ENCODE measurements at regions not wholly inside any gene's neighbourhood (a gene's known extent, or its start where the extent isn't known, plus 50 kb on each side); places are given as distances from the start of the nearest gene placed in this dataset.

DNA sequence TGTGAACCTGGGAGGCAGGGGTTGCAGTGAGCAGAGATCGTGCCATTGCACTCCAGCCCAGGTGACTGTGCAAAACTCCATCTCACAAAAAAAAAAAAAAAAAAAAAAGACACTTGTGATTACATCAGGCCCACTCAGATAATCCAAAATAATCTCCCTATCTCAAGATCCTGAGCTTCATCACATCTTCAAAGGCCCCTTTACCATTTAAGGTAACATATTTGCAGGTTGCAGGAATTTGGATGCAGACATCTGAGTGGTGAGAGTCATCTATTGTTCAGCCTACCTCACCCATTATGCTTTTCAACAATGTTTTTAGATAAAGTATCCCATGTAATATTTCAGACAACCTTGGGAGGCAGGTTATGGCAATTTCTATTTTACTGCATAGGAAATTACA is 51.4 kb upstream of the EXOC4 start:
- no peak for TF ChIP-seq EZH2 (IDR thresholded peaks at IDR 0.05; ENCODE audit: low read length, missing control alignments)
- TF ChIP-seq, protein P1, sequence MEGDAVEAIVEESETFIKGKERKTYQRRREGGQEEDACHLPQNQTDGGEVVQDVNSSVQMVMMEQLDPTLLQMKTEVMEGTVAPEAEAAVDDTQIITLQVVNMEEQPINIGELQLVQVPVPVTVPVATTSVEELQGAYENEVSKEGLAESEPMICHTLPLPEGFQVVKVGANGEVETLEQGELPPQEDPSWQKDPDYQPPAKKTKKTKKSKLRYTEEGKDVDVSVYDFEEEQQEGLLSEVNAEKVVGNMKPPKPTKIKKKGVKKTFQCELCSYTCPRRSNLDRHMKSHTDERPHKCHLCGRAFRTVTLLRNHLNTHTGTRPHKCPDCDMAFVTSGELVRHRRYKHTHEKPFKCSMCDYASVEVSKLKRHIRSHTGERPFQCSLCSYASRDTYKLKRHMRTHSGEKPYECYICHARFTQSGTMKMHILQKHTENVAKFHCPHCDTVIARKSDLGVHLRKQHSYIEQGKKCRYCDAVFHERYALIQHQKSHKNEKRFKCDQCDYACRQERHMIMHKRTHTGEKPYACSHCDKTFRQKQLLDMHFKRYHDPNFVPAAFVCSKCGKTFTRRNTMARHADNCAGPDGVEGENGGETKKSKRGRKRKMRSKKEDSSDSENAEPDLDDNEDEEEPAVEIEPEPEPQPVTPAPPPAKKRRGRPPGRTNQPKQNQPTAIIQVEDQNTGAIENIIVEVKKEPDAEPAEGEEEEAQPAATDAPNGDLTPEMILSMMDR (conservative IDR thresholded peaks at IDR 0.05 in 1 of 2, IDR thresholded peaks at IDR 0.05 in 1 of 2; ENCODE audit: low read depth in 1 of 2, low read length in 2 of 2): no peak
- Histone ChIP-seq H3K4me3 (replicated peaks in 1 of 4; ENCODE audit: control extremely low read depth in 1 of 4, insufficient read depth in 1 of 4, low read depth in 3 of 4, low read length in 4 of 4) (no peak overlapping the region), H4K20me1 (ENCODE audit: control insufficient read depth, extremely low read depth, insufficient read depth, low read length) (no peaks in the 10 kb centered on the region), H3K4me1 (ENCODE audit: control insufficient read depth, extremely low read depth, insufficient read depth, low read length) (no peaks in the 10 kb centered on the region), H3K27me3 (ENCODE audit: control insufficient read depth, insufficient read depth, low read length) (no peaks in the 10 kb centered on the region), H3K36me3 (ENCODE audit: control insufficient read depth, insufficient read depth, low read length) (no peaks in the 10 kb centered on the region), H3K9me3 (ENCODE audit: control insufficient read depth, insufficient read depth, low read depth, low read length) (no peaks in the 10 kb centered on the region), H3K9ac (ENCODE audit: insufficient read depth, low read length) (no peak overlapping the region), H3K79me2 (ENCODE audit: control insufficient read depth, insufficient read depth, low read length) (no peaks in the 10 kb centered on the region), H3K4me2 (ENCODE audit: extremely low read depth, insufficient read depth, low read length) (no peak overlapping the region), H3K27ac (ENCODE audit: insufficient read depth, low read length) (no peak overlapping the region), H2AFZ (ENCODE audit: low read length) (no peak overlapping the region)
- no peak for DNase-seq (ENCODE audit: low read depth in 2 of 2)

DNA sequence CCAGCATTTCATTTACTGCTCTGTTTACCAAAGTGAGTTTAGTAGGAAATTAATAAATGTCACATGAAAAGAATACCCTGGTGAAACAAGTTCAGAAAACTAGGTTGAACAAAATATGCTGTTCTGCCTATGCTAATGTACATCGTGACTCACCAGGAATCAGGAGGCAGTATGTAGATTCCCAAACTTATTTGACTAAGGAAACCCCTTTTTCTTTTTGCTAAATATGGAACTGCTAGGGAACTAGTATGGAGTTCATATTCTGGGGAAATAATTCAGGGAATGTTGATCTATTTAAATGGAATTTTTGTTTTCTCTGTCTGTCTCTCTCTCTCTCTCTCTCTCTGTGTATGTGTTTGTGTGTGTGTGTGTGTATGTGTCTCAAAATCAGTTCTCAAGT is 49.9 kb upstream of the EXOC4 start:
- no peaks in the 10 kb centered on the region for H3K9me3 ChIP-seq (ENCODE audit: control insufficient read depth, insufficient read depth, low read depth, low read length)
- H4K20me1 ChIP-seq (ENCODE audit: control insufficient read depth, extremely low read depth, insufficient read depth, low read length): no peaks in the 10 kb centered on the region
- H3K27me3 ChIP-seq (ENCODE audit: control insufficient read depth, insufficient read depth, low read length): no peaks in the 10 kb centered on the region
- no peaks in the 10 kb centered on the region for H3K79me2 ChIP-seq (ENCODE audit: control insufficient read depth, insufficient read depth, low read length)
- H3K9ac ChIP-seq (ENCODE audit: insufficient read depth, low read length): no peak overlapping the region
- no peak overlapping the region for H3K4me2 ChIP-seq (ENCODE audit: extremely low read depth, insufficient read depth, low read length)
- no peaks in the 10 kb centered on the region for H3K36me3 ChIP-seq (ENCODE audit: control insufficient read depth, insufficient read depth, low read length)
- H3K27ac ChIP-seq (ENCODE audit: insufficient read depth, low read length): no peak overlapping the region
- no peaks in the 10 kb centered on the region for H3K4me1 ChIP-seq (ENCODE audit: control insufficient read depth, extremely low read depth, insufficient read depth, low read length)
- H3K4me3 ChIP-seq (replicated peaks in 1 of 4; ENCODE audit: control extremely low read depth in 1 of 4, insufficient read depth in 1 of 4, low read depth in 3 of 4, low read length in 4 of 4): no peak overlapping the region
- no peak for TF ChIP-seq EZH2 (IDR thresholded peaks at IDR 0.05; ENCODE audit: low read length, missing control alignments)
- TF ChIP-seq, protein P1 (conservative IDR thresholded peaks at IDR 0.05 in 1 of 2, IDR thresholded peaks at IDR 0.05 in 1 of 2; ENCODE audit: low read depth in 1 of 2, low read length in 2 of 2): no peak
- DNase-seq (ENCODE audit: low read depth in 2 of 2): no peak
- no peak overlapping the region for H2AFZ ChIP-seq (ENCODE audit: low read length)

Measured in fibroblast of lung (primary cell).